GM18520 (cell line): ENCODE measurements at regions not wholly inside any gene's neighbourhood (a gene's known extent, or its start where the extent isn't known, plus 50 kb on each side); places are given as distances from the start of the nearest gene placed in this dataset.
"Not testable (repeated sequence)": the region's sequence is repeated elsewhere in the genome, so short reads cannot be mapped to it uniquely, and the experiment has no call there.

ENCODE experiments used
- ATAC-seq: cut with Tn5 transposase; IDR thresholded peaks from one replicate; pipeline ENCODE4 v1.9.1; 2021; ENCODE audit not compliant: unreplicated experiment

GRCh38 chr18:60209042-60209441 is 163.5 kb downstream of the MC4R start:
- ATAC-seq, result no peak

GRCh38 chr18:60202708-60203107 is 169.9 kb downstream of the MC4R start:
- ATAC-seq, result no peak

GRCh38 chr18:60200558-60200957 is 172.0 kb downstream of the MC4R start:
- no peak for ATAC-seq

GRCh38 chr18:60199505-60199904 is 173.1 kb downstream of the MC4R start:
- ATAC-seq, result no peak

- ATAC-seq, result no peak
These were observed 174.7 kb downstream of the MC4R start for GRCh38 chr18:60197671-60198462.

GRCh38 chr18:60196836-60197606 is 175.6 kb downstream of the MC4R start:
- no peak for ATAC-seq

- no peak for ATAC-seq
These were observed 178.8 kb downstream of the MC4R start for GRCh38 chr18:60193780-60194179.

- ATAC-seq, result no peak
These were observed 180.6 kb downstream of the MC4R start for GRCh38 chr18:60191926-60192325.

GRCh38 chr18:60189856-60190255 is 182.7 kb downstream of the MC4R start:
- ATAC-seq, result no peak

GRCh38 chr18:60188958-60189357 is 183.6 kb downstream of the MC4R start:
- no peak for ATAC-seq

- no peak for ATAC-seq
These were observed 190.4 kb downstream of the MC4R start for GRCh38 chr18:60182223-60182622.

- ATAC-seq, result no peak
These were observed 191.9 kb downstream of the MC4R start for GRCh38 chr18:60180671-60181070.

- ATAC-seq, result not testable (repeated sequence)
These were observed 194.4 kb downstream of the MC4R start for GRCh38 chr18:60178224-60178623.

- no peak for ATAC-seq
These were observed 196.3 kb downstream of the MC4R start for GRCh38 chr18:60176259-60176658.

- ATAC-seq, result no peak
These were observed 197.7 kb downstream of the MC4R start for GRCh38 chr18:60174832-60175231.

GRCh38 chr18:60172030-60172429 is 200.5 kb downstream of the MC4R start:
- ATAC-seq, result no peak

- no peak for ATAC-seq
These were observed 209.0 kb downstream of the MC4R start for GRCh38 chr18:60163622-60164021.

- no peak for ATAC-seq
These were observed 210.2 kb downstream of the MC4R start for GRCh38 chr18:60162388-60162787.

GRCh38 chr18:60157810-60158209 is 214.8 kb downstream of the MC4R start:
- no peak for ATAC-seq

GRCh38 chr18:60153376-60153775 is 219.2 kb downstream of the MC4R start:
- no peak for ATAC-seq

GRCh38 chr18:60149316-60149715 is 223.3 kb downstream of the MC4R start:
- no peak for ATAC-seq

GRCh38 chr18:60147323-60147722 is 225.3 kb downstream of the MC4R start:
- ATAC-seq, result no peak
